ENCODE measurements at regions not wholly inside any gene's neighbourhood (a gene's known extent, or its start where the extent isn't known, plus 50 kb on each side); places are given as distances from the start of the nearest gene placed in this dataset.

- no peak for TF ChIP-seq CTCF (IDR thresholded peaks at IDR 0.05)
- TF ChIP-seq EP300 (IDR thresholded peaks at IDR 0.05; ENCODE audit: low read depth) = no peak
Observed at GRCh38 chrX:118251271-118251670, 94.6 kb upstream of the WDR44 start.

Measured in transverse colon (tissue), 3 donors.